ENCODE measurements at regions not wholly inside any gene's neighbourhood (a gene's known extent, or its start where the extent isn't known, plus 50 kb on each side); places are given as distances from the start of the nearest gene placed in this dataset.

GRCh38 chr5:117982691-117983090, 1005.7 kb downstream of the DTWD2 start:
- TF ChIP-seq, protein P1, sequence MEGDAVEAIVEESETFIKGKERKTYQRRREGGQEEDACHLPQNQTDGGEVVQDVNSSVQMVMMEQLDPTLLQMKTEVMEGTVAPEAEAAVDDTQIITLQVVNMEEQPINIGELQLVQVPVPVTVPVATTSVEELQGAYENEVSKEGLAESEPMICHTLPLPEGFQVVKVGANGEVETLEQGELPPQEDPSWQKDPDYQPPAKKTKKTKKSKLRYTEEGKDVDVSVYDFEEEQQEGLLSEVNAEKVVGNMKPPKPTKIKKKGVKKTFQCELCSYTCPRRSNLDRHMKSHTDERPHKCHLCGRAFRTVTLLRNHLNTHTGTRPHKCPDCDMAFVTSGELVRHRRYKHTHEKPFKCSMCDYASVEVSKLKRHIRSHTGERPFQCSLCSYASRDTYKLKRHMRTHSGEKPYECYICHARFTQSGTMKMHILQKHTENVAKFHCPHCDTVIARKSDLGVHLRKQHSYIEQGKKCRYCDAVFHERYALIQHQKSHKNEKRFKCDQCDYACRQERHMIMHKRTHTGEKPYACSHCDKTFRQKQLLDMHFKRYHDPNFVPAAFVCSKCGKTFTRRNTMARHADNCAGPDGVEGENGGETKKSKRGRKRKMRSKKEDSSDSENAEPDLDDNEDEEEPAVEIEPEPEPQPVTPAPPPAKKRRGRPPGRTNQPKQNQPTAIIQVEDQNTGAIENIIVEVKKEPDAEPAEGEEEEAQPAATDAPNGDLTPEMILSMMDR (IDR thresholded peaks at IDR 0.05), result no peak
- no peak for TF ChIP-seq POLR2AphosphoS5 (IDR thresholded peaks at IDR 0.05)
- no peak for TF ChIP-seq POLR2A (IDR thresholded peaks at IDR 0.05)
- no peak for TF ChIP-seq EP300 (IDR thresholded peaks at IDR 0.05)
